Tibial nerve (tissue), 4 donors: ENCODE measurements at regions not wholly inside any gene's neighbourhood (a gene's known extent, or its start where the extent isn't known, plus 50 kb on each side); places are given as distances from the start of the nearest gene placed in this dataset.

ENCODE experiments used
- CTCF ChIP-seq, 5 experiments: fragments of 200-600 bp in 3 of 5; fragments of 450-650 bp in 2 of 5; sonication (generic) in 3 of 5; IDR thresholded peaks; one replicate each; pipeline ENCODE4 v1.5.1; 2016 to 2019; ENCODE audit warnings: antibody characterized with exemption in 5 of 5, mild to moderate bottlenecking in 3 of 5, moderate library complexity in 2 of 5
- EP300 ChIP-seq, 2 donors: sonication (generic); formaldehyde crosslinking; IDR thresholded peaks; one replicate each; pipeline ENCODE4 v1.6.1; 2017; ENCODE audit warnings: antibody characterized with exemption in 2 of 2, mild to moderate bottlenecking in 1 of 2

- TF ChIP-seq CTCF (IDR thresholded peaks at IDR 0.05) (no peak), EP300 (IDR thresholded peaks at IDR 0.05) (no peak)
Observed at GRCh38 chr6:139577124-139577762, 202.8 kb upstream of the CITED2 start.
